ENCODE measurements at regions not wholly inside any gene's neighbourhood (a gene's known extent, or its start where the extent isn't known, plus 50 kb on each side); places are given as distances from the start of the nearest gene placed in this dataset.

DNA sequence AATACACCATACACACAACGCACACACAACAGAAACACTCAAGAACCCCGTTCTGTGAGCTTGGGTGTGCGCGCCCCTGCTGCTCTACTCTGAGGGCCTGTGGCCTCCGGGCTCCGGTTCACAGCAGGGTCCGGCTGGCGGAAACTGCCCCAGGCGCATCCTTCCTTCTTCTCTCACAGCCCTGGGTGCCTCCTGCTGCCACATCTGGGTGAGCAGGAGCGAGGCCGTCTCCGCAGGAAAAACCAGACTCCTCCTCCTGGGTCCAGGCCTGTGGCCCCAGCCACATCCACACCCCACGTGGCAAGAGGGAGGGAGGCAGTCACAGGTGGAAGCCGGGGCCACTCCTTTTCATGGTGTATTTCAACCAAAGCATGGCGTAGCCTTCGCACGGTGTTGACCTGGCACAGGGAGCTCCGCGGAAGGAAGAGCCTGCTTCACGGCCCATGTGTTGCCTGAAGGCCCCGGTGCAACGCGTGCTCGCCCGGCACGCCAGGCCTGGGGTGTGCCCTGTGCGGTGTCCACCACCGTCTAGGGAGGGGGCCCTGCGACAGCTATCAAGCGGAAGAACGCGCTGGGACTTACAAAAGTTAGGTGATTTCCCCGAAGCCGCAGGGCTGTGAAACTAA, 1502.7 kb downstream of the TBC1D22A start:
- TF ChIP-seq, protein P1, sequence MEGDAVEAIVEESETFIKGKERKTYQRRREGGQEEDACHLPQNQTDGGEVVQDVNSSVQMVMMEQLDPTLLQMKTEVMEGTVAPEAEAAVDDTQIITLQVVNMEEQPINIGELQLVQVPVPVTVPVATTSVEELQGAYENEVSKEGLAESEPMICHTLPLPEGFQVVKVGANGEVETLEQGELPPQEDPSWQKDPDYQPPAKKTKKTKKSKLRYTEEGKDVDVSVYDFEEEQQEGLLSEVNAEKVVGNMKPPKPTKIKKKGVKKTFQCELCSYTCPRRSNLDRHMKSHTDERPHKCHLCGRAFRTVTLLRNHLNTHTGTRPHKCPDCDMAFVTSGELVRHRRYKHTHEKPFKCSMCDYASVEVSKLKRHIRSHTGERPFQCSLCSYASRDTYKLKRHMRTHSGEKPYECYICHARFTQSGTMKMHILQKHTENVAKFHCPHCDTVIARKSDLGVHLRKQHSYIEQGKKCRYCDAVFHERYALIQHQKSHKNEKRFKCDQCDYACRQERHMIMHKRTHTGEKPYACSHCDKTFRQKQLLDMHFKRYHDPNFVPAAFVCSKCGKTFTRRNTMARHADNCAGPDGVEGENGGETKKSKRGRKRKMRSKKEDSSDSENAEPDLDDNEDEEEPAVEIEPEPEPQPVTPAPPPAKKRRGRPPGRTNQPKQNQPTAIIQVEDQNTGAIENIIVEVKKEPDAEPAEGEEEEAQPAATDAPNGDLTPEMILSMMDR (conservative IDR thresholded peaks at IDR 0.05; ENCODE audit: low read depth, low read length), result no peak
- H3K4me3 ChIP-seq (ENCODE audit: low read depth, low read length), result no peak overlapping the region
- DNase-seq (ENCODE audit: low read depth), result no peak

DNA sequence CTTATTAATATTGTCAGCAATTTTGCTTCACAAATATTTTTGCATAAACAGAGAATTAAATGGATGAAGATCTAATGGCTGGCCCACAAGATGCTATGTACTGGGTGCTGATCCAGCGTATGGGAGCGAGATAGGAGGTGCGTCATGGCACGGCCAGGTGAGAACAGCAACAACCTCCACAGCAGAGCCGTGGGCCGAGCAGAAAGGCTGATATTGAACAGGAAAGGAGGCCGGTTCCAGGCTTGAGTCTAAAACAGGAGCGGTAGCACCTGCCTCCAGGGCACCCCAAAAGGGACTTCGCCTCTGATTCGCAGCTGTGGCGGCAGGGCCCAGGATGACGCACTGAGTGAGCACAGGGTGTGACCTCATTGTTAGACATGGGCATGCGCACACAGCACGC, 1502.1 kb downstream of the TBC1D22A start:
- DNase-seq (ENCODE audit: low read depth), result no peak
- TF ChIP-seq, protein P1 (conservative IDR thresholded peaks at IDR 0.05; ENCODE audit: low read depth, low read length), result no peak
- no peak overlapping the region for H3K4me3 ChIP-seq (ENCODE audit: low read depth, low read length)

DNA sequence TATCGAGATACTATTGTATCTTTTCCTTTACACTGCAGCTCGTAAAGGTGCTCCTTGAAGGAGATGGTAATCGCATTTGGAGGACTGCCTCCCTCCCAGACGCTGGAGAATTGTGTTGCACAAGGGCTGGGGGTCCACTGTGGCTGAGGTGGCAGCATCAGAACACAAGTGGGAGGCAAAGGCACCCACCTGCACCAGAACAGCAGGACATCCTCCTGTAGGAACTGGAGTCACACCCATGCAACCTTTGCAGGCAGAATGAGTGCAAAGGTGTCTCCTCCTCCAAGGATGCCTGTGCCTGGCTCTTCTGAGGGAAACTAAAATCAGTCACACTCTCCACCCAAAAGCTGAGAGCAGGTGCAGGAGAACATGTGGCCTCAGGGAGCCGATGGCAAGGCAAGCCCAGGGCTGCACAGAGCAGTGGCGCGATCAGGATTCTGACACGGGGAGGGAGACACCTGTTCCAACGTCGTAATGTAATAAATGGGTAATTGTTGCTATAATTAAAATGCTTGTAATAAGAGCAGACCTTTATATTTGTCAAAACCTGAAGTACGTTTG, 1501.4 kb downstream of the TBC1D22A start:
- TF ChIP-seq, protein P1 (conservative IDR thresholded peaks at IDR 0.05; ENCODE audit: low read depth, low read length), result no peak
- no peak overlapping the region for H3K4me3 ChIP-seq (ENCODE audit: low read depth, low read length)
- no peak for DNase-seq (ENCODE audit: low read depth)

DNA sequence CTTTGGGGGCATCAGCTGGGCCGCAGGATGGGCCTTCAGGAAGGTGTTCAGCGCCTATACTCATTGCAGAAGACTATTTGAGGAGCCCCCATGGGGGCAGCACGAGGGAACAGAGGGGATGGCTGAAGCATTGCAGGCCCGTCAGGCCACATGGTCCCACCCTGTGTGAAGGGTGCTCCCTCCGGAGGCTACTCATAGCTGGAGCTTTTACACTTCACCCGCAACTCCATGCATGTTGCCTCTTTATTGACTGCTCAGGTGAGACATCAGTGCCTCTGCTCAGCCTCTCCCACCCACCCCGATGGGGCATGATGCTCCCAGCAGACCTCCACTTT, 1500.9 kb downstream of the TBC1D22A start:
- H3K4me3 ChIP-seq (ENCODE audit: low read depth, low read length), result no peak overlapping the region
- DNase-seq (ENCODE audit: low read depth), result no peak
- TF ChIP-seq, protein P1 (conservative IDR thresholded peaks at IDR 0.05; ENCODE audit: low read depth, low read length), result no peak

DNA sequence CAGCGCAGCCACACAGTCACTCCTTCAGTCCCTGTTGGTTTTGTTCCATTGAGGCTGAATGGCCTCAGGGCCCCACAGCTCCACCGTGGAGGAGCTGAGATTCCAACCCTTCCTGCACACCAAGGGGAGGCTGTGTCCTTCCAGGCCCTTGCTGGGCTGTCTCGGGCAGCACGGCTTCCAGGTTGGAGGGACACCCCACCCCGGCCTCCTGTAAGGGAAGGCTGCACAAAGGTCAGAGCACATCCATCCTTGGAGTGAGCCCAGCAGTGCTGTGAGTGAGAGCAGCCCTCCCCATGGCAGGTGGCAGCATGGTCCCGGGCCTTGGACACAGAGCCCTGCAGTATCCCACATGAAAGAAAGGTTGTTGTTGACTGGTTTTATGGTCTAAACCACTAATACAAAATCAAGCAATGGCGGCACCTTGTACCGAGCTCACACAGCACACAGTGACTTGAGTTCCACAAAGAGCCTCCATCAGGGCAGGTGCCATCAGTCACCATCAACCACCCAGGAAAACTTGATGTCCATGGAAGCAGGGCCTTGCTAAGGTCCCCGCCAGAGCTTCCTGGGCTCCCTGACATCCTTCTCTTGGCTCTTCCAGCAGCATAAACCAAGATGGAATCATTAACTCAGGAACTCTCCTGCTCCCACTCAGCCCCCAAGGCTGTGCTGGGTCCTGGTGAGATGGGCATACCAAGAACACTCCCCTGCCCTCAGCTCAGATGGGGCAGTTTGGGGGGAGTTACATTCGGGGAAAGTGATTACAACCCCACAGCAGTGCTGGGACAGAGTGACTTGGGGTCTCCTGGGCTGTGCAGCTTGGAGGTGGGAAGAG, 1500.4 kb downstream of the TBC1D22A start:
- no peak overlapping the region for H3K4me3 ChIP-seq (ENCODE audit: low read depth, low read length)
- no peak for DNase-seq (ENCODE audit: low read depth)
- TF ChIP-seq, protein P1 (conservative IDR thresholded peaks at IDR 0.05; ENCODE audit: low read depth, low read length), result no peak

DNA sequence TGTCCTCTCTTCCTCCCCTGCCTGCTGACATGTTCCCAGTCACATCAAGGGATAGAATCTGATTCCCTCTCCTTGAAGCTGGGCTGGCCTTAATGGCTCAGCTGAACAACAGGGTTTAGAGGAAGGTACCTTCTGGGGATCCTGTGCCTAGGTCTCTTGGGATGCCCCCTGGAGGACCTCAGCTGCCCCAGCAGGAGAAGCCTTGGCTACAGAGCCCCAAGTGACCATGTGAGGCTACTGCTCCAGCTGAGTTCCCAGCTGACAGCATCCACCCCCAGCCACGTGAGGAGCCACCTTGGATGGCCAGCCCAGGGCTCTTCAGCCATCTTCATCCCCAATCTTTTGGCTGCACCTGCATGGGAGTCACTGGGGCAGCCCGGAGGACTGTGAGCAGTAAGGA, 1499.3 kb downstream of the TBC1D22A start:
- no peak overlapping the region for H3K4me3 ChIP-seq (ENCODE audit: low read depth, low read length)
- TF ChIP-seq, protein P1 (conservative IDR thresholded peaks at IDR 0.05; ENCODE audit: low read depth, low read length), result no peak
- no peak for DNase-seq (ENCODE audit: low read depth)
